CD1c-positive myeloid dendritic cell (primary cell): ENCODE measurements at regions not wholly inside any gene's neighbourhood (a gene's known extent, or its start where the extent isn't known, plus 50 kb on each side); places are given as distances from the start of the nearest gene placed in this dataset.
"Not testable (repeated sequence)": the region's sequence is repeated elsewhere in the genome, so short reads cannot be mapped to it uniquely, and the experiment has no call there.

Experiments used
- DNase-seq: peaks from one replicate; pipeline ENCODE4 v3.0.0-alpha.2; 2016; ENCODE audit errors: extremely low spot score

- no peak for DNase-seq
These were observed 409.8 kb upstream of the KLHL1 start for GRCh38 chr13:70518081-70518480.

GRCh38 chr13:70516226-70516625 is 408.0 kb upstream of the KLHL1 start:
- DNase-seq: no peak

DNA sequence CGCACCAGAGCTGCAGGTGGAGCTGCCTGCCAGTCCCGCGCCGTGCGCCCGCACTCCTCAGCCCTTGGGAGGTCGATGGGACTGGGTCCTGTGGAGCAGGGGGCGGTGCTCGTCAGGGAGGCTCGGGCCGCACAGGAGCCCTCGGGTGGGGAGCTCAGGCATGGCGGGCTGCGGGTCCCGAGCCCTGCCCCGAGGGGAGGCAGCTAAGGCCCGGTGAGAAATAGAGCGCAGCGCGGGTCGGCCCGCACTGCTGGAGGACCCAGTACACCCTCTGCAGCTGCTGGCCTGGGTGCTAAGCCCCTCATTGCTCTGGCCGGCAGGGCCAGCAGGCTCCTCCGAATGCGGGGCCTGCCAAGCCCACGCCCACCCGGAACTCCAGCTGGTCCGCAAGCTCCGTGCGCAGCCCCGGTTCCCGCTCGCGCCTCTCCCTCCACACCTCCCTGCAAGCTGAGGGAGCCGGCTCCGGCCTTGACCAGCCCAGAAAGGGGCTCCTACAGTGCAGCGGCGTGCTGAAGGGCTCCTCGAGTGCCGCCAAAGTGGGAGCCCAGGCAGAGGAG is 403.7 kb upstream of the KLHL1 start:
- DNase-seq: not testable (repeated sequence)

- no peak for DNase-seq
These were observed 397.6 kb upstream of the KLHL1 start for GRCh38 chr13:70505809-70506208.

GRCh38 chr13:70502944-70503343 is 394.7 kb upstream of the KLHL1 start:
- DNase-seq: no peak

DNA sequence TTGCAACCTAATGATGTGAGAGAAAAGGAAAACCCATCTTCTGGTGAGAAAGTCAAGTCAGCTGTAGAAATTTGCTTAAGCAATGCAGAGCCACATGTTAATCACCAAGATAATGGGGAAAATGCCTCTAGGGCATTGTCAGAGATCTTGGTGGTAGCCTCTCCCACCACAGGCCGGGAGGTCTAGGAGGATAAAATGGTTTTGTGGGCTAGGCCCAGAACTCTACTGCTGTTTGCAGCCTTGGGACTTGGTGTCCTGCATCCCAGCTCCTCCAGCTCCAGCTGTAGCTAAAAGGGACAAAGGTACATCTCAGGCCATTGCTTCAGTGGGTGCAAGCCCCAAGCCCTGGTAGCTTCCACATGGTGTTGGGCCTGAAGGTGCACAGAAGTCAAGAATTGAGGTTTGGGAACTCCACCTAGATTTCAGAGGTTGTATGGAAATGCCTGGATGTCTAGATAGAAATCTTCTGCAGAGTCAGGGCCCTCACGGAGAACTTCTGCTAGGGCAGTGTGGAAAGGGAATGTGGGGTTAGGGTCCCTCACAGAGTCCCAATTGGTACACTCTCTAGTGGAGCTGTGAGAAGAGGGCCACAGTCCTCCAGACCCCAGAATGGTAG is 382.2 kb upstream of the KLHL1 start:
- DNase-seq: no peak

- DNase-seq: no peak
These were observed 376.7 kb upstream of the KLHL1 start for GRCh38 chr13:70484931-70485330.

GRCh38 chr13:70483599-70484276 is 375.5 kb upstream of the KLHL1 start:
- DNase-seq: no peak

GRCh38 chr13:70473907-70474306 is 365.7 kb upstream of the KLHL1 start:
- no peak for DNase-seq

- no peak for DNase-seq
These were observed 360.8 kb upstream of the KLHL1 start for GRCh38 chr13:70469077-70469476.

DNA sequence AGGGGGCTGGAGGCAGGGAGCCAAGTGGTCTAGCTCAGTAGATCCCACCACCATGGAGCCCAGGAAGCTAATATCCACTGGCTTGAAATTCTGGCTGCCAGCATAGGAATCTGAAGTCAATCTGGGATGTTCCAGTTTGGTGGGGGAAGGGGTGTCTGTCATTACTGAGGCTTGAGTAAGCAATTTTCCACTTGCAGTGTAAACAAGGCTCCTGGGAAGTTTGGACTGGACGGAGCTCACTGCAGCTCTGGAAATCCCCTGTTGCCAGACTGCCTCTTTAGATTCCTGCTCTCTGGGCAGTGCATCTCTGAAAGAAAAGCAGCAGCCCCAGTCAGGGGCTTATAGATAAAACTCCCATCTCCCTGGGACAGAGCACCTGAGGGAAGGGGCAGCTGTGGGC is 349.2 kb upstream of the KLHL1 start:
- no peak for DNase-seq

GRCh38 chr13:70448820-70449219 is 340.6 kb upstream of the KLHL1 start:
- DNase-seq: no peak

DNA sequence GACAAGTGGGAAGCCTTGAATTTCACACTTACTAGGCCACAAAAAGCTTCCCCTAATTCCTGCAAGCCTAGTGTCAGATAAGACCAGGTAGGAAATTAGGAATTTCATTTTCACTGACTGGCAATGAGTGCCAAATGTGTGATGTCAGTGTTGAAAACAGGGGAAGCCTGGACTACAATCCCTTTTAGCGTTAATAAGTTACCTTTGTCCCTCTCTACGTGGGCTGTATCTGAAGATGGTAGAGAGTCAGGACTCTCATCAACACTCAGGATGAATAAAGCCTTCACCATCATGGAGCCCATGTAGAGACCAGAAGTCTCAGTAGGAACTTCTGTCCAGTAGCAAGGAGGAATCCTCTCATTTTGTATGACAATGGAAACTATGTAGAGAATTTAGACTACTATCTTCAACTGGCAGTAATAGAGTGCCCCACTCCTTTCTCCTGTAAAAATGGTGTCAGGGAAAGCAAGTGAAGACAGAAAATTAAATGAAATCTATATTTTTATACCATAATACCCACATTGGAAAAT is 324.1 kb upstream of the KLHL1 start:
- DNase-seq: no peak

GRCh38 chr13:70430256-70430655 is 322.0 kb upstream of the KLHL1 start:
- no peak for DNase-seq

DNA sequence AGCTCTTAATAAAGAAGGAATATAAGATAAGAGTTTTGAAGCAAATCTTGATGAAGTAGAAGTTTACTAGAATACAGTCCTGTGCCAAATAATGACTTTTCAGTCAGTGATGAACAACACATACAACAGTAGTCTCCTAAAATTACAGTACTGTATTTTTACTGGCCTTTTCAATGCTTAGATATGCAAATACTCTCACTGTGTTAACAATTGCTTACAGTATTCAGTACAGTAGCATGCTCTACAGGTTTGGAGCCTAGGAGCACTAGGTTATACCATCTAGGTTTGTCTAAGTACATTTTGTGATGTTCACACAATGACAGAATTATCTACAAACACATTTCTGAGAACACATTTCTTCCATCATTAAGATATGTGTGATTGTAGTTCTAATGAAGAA is 316.7 kb upstream of the KLHL1 start:
- no peak for DNase-seq

DNA sequence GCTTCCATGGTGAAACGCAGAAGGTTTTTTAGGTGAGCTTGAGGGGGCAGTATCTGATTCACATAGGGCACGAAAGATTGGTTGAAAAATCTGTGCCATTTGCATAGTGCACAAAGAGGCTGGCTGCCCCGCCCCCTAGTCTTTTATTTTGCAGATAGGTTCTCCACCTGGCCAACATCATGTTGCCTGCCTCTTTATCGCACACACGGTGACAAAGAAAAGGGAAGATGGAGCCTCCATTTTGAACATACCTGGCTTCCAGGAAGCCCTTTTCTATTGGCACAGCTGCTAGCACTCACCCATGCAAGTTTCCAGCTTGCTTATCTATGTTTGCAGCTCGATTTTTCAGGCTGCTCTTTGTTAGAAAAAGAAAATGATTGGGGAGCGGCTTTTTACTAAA is 316.2 kb upstream of the KLHL1 start:
- no peak for DNase-seq

GRCh38 chr13:70415136-70415535 is 306.9 kb upstream of the KLHL1 start:
- DNase-seq: no peak

- DNase-seq: no peak
These were observed 300.6 kb upstream of the KLHL1 start for GRCh38 chr13:70408865-70409264.

GRCh38 chr13:70407486-70407885 is 299.2 kb upstream of the KLHL1 start:
- no peak for DNase-seq

DNA sequence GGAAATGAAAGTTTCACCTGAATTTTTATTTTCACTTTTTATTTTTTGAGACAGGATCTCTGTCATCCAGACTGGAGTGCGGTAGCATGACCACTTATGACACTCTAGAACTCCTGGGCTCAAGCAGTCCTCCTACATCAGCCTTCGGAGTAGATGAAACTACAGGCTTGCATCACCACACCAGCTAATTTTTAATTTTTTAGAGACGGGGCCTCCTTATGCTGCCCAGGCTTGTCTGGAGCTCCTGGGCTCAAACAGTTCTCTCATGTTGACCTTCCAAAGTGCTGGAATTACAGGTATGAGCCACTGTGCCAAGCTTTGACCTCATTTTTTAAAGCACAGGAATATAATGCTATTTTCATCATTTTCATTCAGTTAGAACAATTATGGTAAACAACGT is 297.0 kb upstream of the KLHL1 start:
- DNase-seq: no peak

- DNase-seq: no peak
These were observed 285.8 kb upstream of the KLHL1 start for GRCh38 chr13:70394031-70394548.

- no peak for DNase-seq
These were observed 283.4 kb upstream of the KLHL1 start for GRCh38 chr13:70391678-70392077.

DNA sequence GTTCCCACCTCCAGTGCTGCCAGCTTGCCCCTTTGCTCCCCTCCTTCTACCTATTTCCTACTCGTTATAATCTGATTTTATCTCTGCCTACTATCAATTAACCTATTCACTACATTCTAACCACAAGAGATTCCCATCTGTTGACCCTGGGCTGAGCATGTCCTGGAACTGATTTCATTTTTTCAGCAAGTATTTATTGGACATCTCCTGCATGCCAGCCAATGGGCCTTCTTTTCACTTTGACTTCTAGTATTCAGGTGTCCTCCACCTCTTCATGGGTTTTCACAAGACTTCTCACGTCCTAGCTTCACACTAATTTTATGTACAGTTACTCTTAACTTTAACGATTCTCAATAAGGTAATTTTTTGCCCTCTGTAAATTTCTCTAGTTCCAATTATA is 282.7 kb upstream of the KLHL1 start:
- no peak for DNase-seq
